Stromal cell of bone marrow (primary cell): ENCODE measurements at regions not wholly inside any gene's neighbourhood (a gene's known extent, or its start where the extent isn't known, plus 50 kb on each side); places are given as distances from the start of the nearest gene placed in this dataset.

ENCODE experiments used
- DNase-seq: peaks from one replicate; pipeline ENCODE4 v3.0.0-alpha.2; 2012; ENCODE audit warnings: low read depth

DNA sequence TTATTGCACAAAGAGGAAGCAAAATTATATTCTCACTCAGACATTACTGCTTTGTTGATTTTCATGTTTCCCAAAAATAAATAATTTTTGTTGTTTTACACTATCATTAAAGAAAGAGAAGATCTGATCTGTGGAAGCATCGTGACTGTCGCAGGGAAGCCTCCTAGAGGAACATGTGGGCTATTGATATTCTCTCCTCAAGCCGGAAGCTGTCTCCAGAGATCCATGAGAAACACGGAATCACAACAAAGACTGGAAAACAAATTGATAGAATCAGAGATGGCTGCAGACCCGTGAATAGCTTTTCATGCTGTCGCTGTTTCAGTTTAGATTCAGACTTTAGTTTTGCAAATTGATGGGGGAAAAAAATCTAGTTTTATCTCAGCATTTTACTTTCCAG lies 235.2 kb upstream of the TMPO start:
- no peak for DNase-seq

DNA sequence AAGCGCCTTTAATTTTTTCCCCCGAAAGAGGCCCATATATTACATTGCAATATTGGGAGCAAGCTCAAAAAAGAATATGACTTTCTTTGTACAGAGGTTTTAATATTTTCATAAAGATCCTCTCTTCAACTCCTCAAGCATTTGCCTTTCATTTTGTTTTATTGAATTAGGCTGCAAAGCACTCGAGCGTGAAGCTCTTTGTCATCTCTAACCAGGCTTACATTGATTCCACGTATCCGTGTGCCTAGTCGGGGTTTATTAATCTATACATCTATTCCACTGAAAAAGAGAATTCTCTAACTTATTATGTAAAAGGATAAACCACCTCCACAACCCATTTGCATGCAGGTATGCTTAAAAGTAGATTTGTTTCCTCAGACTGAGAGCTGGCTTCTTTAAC lies 234.8 kb upstream of the TMPO start:
- no peak for DNase-seq

DNA sequence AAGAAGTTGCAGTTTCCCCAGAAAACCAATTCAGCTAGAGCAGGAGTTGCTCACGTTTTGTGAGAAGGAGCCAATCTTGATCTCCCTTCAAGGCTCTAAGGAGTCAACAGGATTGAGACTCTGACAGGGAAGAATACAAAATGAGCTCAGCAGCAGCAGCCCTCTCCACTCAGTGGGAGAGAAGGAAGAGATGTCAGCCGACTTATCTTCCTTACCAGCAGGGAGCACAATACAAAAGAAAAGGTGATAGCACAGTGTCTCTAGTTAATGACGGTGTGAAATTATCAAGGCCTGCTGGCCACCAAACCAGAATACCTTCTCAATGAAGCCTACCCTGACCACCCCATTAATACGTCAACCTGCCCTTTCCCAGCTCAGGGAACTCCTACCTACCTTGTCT lies 223.6 kb upstream of the TMPO start:
- no peak for DNase-seq

DNA sequence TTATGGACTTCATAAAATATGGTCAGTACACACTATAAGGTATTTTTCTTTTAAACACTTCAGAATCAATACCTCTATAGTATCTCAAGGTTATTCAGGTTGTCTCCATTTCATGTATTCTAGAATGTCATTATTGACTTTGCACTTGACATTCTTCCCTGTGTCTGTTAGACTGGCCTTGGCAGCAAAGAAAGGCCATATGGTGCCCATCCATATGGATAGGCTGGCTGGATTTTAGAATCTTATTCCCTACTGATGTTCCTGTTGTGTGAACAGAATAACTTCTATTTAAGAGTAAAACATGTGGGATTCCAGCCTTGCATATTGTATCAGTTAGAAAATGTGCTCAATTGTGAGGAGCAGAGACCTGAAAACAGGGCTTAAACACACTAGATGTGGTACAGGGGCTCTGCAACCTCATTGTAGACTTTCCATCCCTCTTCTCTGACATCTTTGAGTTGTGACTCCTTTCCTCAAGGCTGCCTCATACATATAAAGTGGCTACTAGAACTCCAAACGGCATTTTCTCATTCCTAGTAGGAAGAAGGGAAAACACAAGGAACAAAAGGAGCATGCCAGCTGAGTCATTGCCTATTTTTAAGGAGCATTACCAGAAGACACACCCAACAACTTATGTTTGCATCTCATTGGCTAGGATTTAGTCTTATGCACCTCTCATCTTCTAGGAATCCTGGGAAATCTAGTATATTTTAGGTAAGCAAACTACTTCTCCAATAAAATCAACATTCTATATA lies 221.2 kb upstream of the TMPO start:
- DNase-seq = no peak

DNA sequence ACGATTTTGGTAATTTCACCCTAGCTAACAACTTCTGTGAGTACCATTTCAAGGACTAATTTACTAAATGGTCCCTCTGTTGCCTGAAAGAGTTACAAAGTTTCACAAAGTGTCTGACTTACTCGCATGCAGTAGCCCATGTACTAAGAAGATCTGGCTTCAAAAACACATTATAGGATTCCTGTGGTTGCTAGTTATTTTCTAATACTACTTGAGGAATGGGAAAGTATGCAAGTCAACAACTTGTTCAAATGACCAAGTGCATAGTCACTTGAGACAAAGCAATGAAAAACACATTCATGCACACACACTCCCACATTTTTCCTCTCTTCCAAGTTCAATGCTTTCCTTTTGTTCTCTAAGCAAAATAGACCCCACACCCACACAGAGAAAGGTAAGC lies 219.7 kb upstream of the TMPO start:
- no peak for DNase-seq

DNA sequence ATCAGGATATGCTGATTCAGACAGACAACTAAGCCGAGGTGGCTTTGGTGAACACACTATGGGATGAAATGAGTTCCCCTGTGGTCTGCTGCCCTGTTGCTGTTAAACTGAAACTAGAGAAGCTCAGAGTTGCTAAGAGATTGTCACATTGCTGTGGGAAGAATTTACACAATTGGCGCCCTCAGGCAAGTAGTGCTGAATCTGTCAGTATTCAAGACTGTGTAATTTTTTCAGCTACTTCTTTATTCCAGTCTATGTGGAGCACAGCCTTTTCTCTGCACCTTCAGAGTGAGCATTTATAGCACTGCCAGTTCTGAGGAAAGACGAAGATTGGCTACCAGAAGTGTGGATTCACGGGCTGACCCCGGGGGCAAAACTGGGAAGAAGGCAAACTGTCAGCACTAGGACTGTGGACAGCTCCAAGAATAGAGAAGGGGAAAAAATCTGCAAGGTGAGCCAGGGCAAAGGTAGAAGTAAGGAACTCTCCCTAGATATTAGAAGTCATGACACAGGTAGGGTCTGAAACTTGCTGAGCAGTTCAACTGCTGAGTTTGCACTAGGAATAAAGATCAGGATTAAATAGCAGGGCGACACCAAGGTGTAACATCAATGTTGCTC lies 218.8 kb upstream of the TMPO start:
- no peak for DNase-seq

DNA sequence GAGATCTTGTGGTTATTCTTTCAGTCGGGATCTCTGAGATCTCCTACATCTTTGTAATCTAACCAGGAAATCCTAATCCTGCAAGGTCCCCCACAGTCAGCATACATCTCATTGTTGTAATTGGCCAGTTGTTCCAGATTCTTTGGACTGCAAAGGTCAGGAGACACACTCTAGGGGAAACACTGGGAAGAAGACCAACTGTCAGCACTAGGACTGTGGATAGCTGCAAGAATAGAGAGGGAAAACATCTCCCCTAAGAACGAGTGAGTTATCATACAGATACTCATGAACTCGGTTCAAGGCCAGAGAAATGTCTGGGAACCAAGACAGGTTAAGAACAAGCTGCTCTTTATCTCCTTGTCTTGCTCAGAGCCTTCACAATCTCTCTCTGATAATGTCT lies 217.9 kb upstream of the TMPO start:
- no peak for DNase-seq

DNA sequence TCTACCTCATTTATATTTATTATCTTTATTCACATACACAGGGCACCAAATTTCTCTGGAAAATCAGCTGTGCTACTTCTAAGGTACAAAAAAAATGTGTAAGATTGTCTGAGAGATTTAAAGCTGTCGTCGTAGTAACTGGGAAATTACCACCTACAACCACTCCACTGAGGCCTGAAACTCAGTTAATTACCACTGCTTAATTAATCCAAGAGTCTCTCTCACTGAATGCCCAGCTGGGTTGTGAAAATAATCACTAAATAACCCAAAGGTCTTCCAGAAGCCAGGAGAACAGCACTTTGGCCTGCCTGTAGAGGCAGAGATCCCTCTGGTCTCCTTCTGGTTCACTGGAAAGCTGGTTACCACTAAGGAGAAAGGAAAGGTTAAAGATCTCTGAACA lies 207.2 kb upstream of the TMPO start:
- DNase-seq = no peak

DNA sequence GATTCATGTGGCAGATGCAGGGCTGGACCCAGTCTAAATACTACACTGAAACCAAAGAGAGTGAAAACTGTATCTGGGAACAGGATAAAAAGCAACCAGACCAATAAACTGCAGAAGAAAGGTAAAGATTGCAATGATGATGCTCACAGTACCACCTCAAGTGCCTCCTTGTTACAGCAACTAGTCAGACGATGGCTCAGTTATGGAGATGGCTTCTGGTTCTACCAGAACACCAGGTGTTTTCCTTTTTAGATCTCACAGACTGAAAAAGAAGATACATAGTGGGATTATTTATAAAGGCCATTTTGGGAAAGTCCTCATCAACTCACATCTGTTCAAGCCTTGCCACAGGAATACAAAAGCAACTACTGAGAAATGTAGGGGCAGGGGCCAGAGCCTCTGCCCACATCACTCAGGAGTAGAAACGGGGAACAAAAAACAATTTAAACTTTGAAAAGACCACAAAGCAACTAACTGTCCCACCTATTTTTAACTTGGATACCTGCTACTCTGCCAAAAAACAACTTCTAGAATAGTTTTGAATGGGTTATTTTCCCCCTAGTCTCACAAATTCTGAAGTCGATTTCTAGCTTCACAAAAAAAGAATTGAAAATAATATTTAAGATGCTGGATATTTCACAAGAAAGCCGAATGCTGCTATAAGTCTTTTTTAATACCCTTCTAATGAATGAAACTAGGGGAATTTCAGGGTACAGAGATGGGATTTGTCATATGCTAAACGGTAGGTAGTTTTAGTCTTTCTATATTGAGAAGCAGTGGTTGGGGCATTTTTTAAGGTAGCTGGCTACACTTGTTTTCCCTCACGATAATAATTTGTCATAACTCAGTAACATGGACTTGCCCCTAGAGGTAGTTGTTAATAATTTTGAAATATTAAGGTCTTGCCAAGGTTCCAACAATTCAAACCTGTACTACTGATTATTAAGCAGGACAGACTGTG lies 197.2 kb upstream of the TMPO start:
- DNase-seq = no peak

DNA sequence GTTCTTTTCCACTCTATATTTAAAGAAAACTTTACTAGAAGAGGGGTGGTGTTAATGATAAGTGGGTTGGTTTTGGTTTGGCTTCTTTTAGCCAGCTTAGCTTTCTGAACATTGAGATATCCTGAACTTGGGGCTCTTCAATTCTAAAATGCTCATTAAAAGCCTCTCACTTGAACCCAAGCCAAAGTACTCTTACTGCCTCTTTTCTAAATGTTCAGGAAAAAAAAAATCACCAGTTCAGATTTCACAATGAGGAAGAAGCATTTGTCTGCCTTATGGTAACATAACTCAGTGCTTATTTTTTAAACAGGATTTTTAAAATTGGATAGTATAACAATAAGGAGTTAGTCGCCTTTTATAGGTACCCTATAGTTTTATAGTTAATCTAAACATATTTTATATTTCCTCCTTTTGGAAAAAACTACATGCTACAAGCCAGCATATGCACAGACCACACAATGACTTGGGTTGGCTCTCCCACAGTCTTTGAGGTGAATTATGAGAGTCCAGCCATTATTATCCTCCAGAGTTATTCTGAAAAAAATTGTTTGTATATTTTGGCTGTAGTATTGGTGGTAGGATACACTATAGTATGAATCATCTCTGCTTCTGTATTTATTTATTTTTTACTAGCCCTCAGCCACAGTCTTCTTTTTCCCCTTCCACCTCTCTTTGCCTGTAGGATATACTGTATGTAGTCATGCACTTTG lies 195.5 kb upstream of the TMPO start:
- DNase-seq = no peak

DNA sequence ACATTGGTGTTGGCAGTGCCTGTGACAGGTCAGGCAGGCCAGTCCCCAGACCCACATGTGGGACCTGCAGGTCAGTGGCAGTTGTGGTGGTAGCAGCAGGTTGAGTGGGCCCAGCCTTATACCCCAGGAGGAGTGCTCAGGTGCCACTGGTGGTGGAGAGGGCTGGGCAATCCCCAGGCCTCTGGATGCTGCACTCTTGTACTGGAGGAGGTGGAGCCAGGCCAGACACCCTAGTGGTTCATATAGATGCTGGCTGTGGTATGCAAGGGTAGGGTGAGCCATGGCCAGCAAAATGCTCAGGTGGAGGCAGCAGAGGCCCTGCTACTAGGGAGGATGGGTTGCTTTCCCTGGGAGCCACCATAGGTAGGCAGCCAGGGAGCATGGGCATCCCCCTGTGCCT lies 190.4 kb upstream of the TMPO start:
- DNase-seq = no peak

DNA sequence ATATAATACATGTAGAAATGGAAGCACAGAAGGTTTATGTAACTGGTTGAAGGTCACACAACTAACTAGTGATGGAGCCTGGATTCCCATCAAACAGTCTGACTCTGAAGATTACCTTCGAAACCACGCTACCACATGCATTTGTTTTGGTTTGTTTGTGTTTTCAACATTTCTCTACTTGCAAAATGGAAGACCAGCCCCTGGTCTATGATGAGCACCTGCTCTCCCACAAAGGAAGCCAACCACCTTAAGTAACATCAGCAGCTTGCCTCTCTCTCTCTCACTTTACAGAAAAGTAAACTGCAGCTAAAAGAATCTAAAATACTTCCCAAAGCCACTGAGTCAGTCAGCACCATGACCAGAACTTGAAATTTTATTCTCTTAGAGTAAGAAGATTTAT lies 186.9 kb upstream of the TMPO start:
- DNase-seq = no peak

DNA sequence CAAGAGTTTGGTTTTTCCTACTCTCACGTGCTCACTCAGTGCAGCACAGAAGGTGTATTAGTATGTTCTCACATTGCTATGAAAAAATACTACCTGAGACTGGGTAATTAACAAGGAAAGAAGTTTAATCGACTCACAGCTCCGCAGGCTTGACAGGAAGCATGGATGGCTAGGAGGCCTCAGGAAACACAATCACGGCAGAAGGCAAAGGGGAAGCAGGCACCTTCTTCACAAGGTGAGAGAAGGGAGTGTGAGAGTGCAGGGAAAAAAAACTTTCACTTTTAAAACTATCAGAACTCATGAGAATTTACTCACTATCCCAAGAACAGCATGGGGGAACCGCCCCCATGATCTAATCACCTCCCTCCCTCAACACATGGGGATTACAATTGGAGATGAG lies 185.8 kb upstream of the TMPO start:
- no peak for DNase-seq

DNA sequence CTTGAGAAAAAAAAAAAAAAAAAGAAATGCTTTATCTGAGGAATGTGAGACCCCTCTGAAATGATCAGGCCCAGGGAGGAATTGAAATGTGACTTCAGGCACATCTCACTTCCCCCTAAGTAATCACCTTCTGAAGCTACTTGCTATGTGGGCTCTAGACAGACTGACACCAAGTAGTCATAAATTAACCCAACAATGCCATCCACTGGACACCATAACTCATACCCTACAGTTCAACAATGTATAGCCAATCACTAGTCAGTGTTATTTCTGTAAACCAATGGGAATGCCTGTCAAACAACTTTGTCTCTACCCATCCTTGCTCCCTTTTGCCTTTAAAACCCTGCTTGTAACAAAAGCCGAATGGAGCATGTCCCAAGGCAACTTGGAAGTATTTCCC lies 182.7 kb upstream of the TMPO start:
- DNase-seq = no peak

DNA sequence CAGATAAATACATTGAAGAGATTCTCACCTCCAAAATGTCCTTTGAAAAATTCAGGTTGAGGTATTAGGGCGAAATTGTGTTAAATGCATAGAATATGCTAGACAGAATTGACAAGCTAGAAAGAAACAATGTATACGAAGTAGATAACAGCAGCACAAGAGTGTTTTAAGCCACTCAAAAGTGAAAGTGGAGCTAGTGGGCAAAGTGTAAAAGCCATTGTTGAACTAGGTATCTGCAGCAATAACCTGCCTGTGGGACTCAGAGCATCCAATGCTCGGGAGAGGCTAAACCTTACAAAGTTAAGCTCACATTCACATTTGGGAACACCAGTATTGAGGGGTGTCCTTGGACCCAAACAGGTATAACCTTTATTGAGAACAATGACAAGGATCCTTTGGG lies 180.6 kb upstream of the TMPO start:
- DNase-seq = no peak

DNA sequence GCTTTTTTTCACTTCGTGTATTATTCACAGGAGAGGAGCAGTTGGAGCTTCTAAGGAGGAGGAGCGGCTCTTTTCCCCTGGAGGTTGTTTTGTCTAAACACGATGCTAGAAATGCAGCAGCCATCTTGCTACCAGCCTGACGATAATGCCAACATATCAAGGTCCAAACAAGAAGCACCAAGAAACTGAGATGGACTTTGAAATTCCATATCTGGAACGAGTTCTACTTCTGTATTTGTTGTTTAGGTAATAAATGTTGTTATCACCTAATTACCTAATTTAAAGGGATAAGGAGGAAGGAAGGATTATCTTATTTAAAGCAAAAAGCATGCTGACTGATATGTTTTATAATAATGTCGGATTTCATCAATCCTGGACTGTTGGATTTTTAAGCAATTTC lies 174.4 kb upstream of the TMPO start:
- no peak for DNase-seq

DNA sequence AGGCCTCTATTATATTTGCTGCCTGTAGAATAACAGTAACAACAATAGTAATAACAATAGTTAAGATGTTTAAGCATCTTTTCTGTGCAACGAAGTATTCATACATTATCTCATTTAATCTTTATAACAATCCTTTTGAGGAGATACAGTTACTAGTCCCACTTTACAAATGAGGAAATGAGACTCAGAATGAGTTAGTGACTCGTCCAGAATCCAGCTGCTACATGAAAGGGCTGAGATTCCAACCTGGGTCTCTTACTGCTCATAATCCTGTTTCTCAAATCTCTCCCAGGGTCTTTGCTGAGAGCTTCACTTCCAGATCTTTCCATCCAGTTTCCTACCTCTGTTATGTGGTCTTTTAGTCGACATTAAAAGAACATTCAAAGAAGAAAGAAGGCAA lies 173.7 kb upstream of the TMPO start:
- DNase-seq = no peak

DNA sequence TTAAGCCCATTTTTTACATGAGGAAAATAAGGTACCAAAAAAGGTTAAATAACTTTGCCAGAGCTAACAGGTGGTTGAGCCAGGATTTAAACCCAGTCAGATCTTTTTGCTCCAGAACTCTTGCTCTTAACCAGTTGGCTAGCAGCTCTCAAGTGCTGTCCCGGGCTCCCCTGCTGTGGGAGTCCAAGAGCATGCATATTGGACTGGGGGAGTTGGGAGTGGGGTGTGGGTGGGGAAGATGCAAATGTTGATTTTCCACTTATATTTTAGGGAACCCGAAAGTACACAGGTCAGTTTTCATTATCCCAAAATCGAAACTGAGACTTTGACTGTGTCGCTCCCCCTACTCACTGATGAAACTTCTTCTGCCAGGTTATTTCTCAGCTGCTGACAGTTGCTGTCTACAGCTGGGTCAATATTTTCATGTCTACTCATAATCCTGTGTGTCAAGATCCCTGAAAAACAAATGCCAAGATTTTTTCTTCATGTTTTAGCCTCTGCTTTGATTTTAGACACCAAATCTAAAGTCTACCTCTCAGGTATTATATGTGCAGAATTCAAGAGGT lies 172.3 kb upstream of the TMPO start:
- no peak for DNase-seq

DNA sequence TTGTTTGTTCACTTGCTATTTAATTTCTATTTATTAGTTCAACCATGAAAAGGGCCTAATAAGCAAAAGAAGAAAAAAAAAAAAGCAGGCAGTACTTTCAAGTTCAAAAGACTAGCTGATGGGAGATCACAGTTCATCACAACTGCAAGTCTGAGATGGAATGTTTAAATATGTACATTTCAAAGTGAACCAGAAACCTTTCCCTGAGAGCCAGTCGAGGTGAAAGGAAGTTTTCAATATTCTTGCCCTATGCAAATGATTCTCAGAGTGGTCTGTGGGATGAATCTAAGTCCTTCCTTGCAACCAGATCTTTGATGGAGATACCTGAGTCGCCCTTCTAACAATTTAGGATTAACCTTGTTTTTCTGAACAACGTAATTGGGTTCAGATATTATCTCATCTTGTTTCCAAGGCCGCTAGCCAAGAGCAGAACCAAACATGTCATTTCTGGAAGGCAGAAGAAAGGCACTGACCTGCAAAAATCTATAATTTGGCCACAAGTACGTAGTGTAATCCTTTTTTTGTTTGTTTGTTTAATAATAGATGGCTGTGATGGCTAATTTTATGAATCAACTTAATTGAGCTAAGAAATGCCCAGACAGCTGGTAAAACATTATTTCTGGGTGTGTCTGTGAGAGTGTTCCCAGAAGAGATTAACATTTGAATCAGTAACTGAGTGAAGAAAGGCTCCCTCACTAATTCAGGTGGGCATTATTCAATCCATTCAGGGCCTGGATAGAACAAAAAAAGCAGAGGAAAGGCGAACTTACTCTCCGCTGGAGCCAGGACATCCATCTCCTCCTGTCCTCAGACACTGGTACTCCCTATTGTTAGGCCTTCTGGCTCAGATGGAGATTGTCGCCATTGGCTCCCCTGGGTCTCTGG lies 171.1 kb upstream of the TMPO start:
- no peak for DNase-seq

DNA sequence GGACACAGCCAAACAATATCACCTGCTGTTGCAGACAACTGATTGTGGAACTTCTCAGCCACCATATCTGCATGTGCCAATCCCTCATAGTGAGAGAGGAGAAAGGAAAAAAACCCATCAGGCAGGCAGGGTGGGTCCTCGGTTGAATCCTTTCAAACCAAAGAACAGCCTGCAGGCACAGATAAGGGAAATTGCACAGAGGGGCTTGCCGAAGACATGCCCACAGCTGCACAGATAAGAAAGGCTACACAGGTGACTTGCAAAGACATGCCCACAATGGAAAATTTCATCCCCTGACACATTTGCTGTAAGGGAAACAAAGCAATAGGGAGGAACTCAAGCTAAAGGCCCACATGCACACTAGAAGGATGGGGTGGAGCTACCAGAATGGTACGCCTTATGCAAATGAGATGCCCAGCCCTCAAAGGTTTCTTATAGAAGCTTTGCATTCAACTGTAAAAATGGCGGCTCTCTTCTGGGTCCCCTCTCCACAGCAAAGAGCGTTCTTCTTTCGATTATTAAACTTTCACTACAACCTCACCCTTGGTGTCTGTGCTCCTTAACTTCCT lies 170.0 kb upstream of the TMPO start:
- no peak for DNase-seq

DNA sequence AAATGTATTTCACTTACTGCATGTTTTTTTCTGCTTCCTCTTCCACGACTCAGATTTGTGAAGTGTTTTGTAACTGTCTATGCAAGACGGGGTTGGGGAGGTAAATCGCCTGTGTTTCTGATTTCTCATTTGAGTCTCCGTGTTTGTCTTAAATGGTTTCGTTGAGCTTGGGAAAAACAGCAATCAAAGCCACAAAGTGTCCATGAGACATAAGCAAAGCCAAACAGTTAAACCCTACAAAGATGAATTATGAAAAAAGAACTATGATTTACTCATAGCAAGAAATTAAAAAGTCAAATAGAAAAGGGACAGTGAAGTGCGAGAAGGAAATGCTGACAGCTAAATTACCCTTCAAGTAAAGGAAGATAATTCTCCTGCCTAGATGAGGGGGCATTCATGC lies 164.3 kb upstream of the TMPO start:
- no peak for DNase-seq
